ENCODE measurements at regions not wholly inside any gene's neighbourhood (a gene's known extent, or its start where the extent isn't known, plus 50 kb on each side); places are given as distances from the start of the nearest gene placed in this dataset.

DNA sequence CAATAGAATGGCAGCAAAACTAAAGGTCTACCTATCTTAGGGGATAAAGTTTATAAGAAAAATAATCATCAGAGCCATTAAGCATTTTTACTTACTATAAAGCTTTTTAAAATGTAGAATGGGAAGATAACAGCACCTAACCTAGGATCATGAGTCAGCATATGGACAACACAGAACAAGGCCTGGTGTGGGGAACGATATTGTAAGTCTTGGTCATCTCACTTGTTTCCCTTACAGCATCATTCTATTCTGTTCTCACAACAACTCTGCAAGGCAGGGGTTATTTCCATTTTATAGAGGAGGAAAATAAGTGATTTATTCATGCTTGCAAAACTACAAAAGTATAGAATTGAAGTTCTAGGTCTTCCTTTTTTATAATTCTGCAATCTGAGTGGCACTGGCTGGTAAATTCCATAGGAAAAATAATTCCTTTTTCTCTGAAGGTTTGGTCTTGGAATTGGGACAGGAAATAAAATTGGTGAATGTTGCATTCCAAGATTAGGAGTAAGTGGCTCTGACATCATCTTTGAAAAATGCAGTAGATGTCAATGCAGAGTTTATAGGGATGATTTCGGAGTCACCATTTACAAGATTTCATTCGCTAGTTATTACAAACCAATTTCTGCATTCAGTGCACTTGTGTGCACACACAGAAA is 423.0 kb downstream of the DYNC2H1 start:
- TF ChIP-seq, protein P1, sequence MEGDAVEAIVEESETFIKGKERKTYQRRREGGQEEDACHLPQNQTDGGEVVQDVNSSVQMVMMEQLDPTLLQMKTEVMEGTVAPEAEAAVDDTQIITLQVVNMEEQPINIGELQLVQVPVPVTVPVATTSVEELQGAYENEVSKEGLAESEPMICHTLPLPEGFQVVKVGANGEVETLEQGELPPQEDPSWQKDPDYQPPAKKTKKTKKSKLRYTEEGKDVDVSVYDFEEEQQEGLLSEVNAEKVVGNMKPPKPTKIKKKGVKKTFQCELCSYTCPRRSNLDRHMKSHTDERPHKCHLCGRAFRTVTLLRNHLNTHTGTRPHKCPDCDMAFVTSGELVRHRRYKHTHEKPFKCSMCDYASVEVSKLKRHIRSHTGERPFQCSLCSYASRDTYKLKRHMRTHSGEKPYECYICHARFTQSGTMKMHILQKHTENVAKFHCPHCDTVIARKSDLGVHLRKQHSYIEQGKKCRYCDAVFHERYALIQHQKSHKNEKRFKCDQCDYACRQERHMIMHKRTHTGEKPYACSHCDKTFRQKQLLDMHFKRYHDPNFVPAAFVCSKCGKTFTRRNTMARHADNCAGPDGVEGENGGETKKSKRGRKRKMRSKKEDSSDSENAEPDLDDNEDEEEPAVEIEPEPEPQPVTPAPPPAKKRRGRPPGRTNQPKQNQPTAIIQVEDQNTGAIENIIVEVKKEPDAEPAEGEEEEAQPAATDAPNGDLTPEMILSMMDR (conservative IDR thresholded peaks at IDR 0.05; ENCODE audit: low read length), result no peak
- TF ChIP-seq EZH2phosphoT487 (IDR thresholded peaks at IDR 0.05; ENCODE audit: borderline replicate concordance, low read depth, low read length), result no peak

All from OCI-LY7 (cell line).